ENCODE measurements at regions not wholly inside any gene's neighbourhood (a gene's known extent, or its start where the extent isn't known, plus 50 kb on each side); places are given as distances from the start of the nearest gene placed in this dataset.

- Histone ChIP-seq H4K91ac (ENCODE audit: insufficient read depth, low read depth, low read length) (no peak overlapping the region), H2AFZ (replicated peaks; ENCODE audit: low read length, poor library complexity) (no peak overlapping the region), H3K4ac (ENCODE audit: low read depth, low read length) (no peak overlapping the region), H2AK9ac (replicated peaks; ENCODE audit: low read depth, low read length, poor library complexity) (no peak overlapping the region), H3K9ac (ENCODE audit: low read depth, low read length) (no peak overlapping the region), H3K36me3 (ENCODE audit: control insufficient read depth, insufficient read depth, low read length) (no peaks in the 10 kb centered on the region), H4K20me1 (ENCODE audit: insufficient read depth, low read length) (no peaks in the 10 kb centered on the region), H2BK20ac (ENCODE audit: low read depth, low read length) (no peak overlapping the region), H3K23ac (ENCODE audit: low read depth, low read length) (no peak overlapping the region), H2BK5ac (ENCODE audit: low read depth, low read length, poor library complexity, severe bottlenecking) (no peak overlapping the region), H3K27ac (ENCODE audit: insufficient read depth, low read length) (no peak overlapping the region), H3K18ac (ENCODE audit: low read depth, low read length) (no peak overlapping the region), H3K27me3 (ENCODE audit: control insufficient read depth, insufficient read depth, low read length) (no peaks in the 10 kb centered on the region), H3K79me1 (ENCODE audit: low read depth in 1 of 2, low read length in 2 of 2) (no peaks in the 10 kb centered on the region), H3K14ac (replicated peaks; ENCODE audit: low read depth, low read length) (no peak overlapping the region), H3K9me3 (ENCODE audit: control insufficient read depth, insufficient read depth, low read length) (peaks cover 14% of the 10 kb centered on the region), H4K8ac (ENCODE audit: low read depth in 2 of 2, low read length in 2 of 2) (no peak overlapping the region), H3K9me1 (ENCODE audit: insufficient read depth, low read length) (no peaks in the 10 kb centered on the region), H2BK15ac (ENCODE audit: low read depth, low read length) (no peak overlapping the region), H3K4me3 (ENCODE audit: insufficient read depth, low read depth, low read length) (no peak overlapping the region), H2BK120ac (ENCODE audit: low read depth, low read length) (no peak overlapping the region), H3K4me1 (ENCODE audit: control insufficient read depth, insufficient read depth, low read length) (no peaks in the 10 kb centered on the region), H4K5ac (ENCODE audit: low read depth, low read length) (no peak overlapping the region), H3K56ac (ENCODE audit: extremely low read depth, insufficient read depth, low read length) (no peak overlapping the region), H2AK5ac (ENCODE audit: low read depth, low read length) (no peak overlapping the region), H3K4me2 (ENCODE audit: low read depth, low read length) (no peak overlapping the region)
- TF ChIP-seq CTCF (conservative IDR thresholded peaks at IDR 0.05; ENCODE audit: low read depth, low read length): no peak
- no peak for TF ChIP-seq NFE2L2 (IDR thresholded peaks at IDR 0.05; ENCODE audit: low read depth, low read length)
- no peak for TF ChIP-seq RCOR1 (IDR thresholded peaks at IDR 0.05; ENCODE audit: insufficient replicate concordance, low read length)
- no peak for TF ChIP-seq MAZ (IDR thresholded peaks at IDR 0.05; ENCODE audit: borderline replicate concordance, low read depth, low read length)
- TF ChIP-seq RFX5 (IDR thresholded peaks at IDR 0.05; ENCODE audit: low read depth, low read length): no peak
- no peak for TF ChIP-seq FOS (IDR thresholded peaks at IDR 0.05; ENCODE audit: low read depth, low read length)
- no peak for TF ChIP-seq BHLHE40 (IDR thresholded peaks at IDR 0.05; ENCODE audit: low read depth, low read length)
- no peak for TF ChIP-seq SMC3 (IDR thresholded peaks at IDR 0.05; ENCODE audit: low read depth, low read length)
- TF ChIP-seq USF2 (IDR thresholded peaks at IDR 0.05; ENCODE audit: low read depth, low read length): no peak
- no TSS peak for BruUV-seq (replicated peaks)
- intact Hi-C loops (cut with micrococcal nuclease) (no loop called here), dilution Hi-C loops (cut with HindIII; ENCODE audit: low sequenced_read_pairs, unreplicated experiment) (no loop called here), in situ Hi-C loops (cut with MboI; ENCODE audit: low sequenced_read_pairs) (no loop called here)
- ATAC-seq (ENCODE audit: low read depth): no peak
- ChIA-PET CTCF (no interaction called here), POLR2A (ENCODE audit: unreplicated experiment) (no interaction called here)
- 60% methylated on average over 1 of the region's 5 CpGs; no CpG with 5 or more reads in 1 of the 2 experiments for WGBS, 2 experiments (ENCODE audit: extremely low coverage in 2 of 2, insufficient read length in 1 of 2)
- DNase-seq: no peak
Observed at GRCh38 chrX:750263-750662, 119.7 kb downstream of the SHOX start.
